SHP77 (cell line): ENCODE measurements at regions not wholly inside any gene's neighbourhood (a gene's known extent, or its start where the extent isn't known, plus 50 kb on each side); places are given as distances from the start of the nearest gene placed in this dataset.

ENCODE experiments used
- DNase-seq, 2 experiments: peaks; one replicate each; lab custom pipeline; 2025; lab: John Stamatoyannopoulos, UW

GRCh38 chr1:212225416-212225815, 59.8 kb upstream of the PPP2R5A start:
- DNase-seq = no peak

GRCh38 chr1:212225871-212226302, 59.3 kb upstream of the PPP2R5A start:
- DNase-seq = no peak

GRCh38 chr1:212226467-212226866, 58.7 kb upstream of the PPP2R5A start:
- no peak for DNase-seq

GRCh38 chr1:212228076-212228475, 57.1 kb upstream of the PPP2R5A start:
- no peak for DNase-seq

GRCh38 chr1:212228591-212229119, 56.6 kb upstream of the PPP2R5A start:
- no peak for DNase-seq

- DNase-seq = no peak
Observed at GRCh38 chr1:212229654-212230053, 55.6 kb upstream of the PPP2R5A start.

GRCh38 chr1:212230329-212230728, 54.9 kb upstream of the PPP2R5A start:
- DNase-seq = no peak

- DNase-seq = no peak
Observed at GRCh38 chr1:212231372-212231771, 53.8 kb upstream of the PPP2R5A start.

GRCh38 chr1:212232090-212232489, 53.1 kb upstream of the PPP2R5A start:
- no peak for DNase-seq

- DNase-seq = no peak
Observed at GRCh38 chr1:212233321-212233720, 51.9 kb upstream of the PPP2R5A start.

GRCh38 chr1:212234431-212235395, 50.5 kb upstream of the PPP2R5A start:
- peak; percentile 21 to 36 for DNase-seq
